ENCODE measurements at regions not wholly inside any gene's neighbourhood (a gene's known extent, or its start where the extent isn't known, plus 50 kb on each side); places are given as distances from the start of the nearest gene placed in this dataset.

DNA sequence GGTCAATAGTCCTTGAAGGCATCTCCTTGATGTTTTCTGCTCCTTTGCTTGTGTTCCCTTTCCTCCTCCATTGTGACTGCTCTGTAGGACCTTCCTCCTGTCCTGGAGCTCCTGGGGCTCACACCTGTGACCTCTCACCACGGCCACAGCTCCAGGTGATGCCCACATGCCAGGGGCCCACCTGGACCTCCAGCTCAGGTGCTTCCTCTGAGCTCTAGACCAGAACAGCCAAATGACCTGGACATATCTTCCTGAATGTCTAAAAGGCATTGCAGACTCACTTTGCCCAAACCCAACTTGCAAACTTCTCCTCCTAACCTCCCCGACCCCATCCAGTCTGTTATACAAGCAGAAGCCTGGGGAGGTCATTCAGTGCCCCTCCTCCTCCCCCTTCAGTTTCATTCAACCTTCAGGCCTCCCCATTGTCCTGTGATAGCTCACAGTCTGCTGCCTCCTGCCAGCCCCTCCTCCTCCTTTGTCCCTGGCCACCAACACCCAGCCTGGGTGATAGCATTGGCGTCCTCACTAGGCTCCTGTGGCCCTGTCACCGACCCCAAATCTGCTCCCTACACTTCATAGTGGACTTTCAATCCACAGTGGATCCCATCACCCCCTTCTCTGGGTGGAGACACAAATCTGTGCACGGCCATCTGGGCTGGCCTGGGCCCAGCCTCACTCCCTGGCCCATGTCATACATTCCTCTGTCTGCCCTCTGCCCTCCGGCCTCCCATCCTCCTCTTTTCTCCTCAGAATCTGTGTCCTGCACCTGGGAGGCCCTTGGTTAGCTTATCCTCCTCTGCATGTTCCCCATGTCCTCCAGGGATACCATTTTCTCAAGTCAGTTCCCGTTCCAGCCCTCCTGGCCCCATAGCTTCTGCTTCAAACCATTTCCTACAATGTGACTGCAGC lies 310.4 kb upstream of the HDAC4 start:
- Histone ChIP-seq H3K9me3 (ENCODE audit: control insufficient read depth, insufficient read depth, low read depth, low read length) (no peaks in the 10 kb centered on the region), H3K4me2 (ENCODE audit: extremely low read depth, insufficient read depth, low read length) (no peak overlapping the region), H3K27me3 (ENCODE audit: control insufficient read depth, insufficient read depth, low read length) (no peaks in the 10 kb centered on the region), H3K4me1 (ENCODE audit: control insufficient read depth, extremely low read depth, insufficient read depth, low read length) (no peaks in the 10 kb centered on the region), H3K36me3 (ENCODE audit: control insufficient read depth, insufficient read depth, low read length) (no peaks in the 10 kb centered on the region), H3K4me3 (replicated peaks in 1 of 4; ENCODE audit: control extremely low read depth in 1 of 4, insufficient read depth in 1 of 4, low read depth in 3 of 4, low read length in 4 of 4) (no peak overlapping the region), H3K9ac (ENCODE audit: insufficient read depth, low read length) (no peak overlapping the region), H3K27ac (ENCODE audit: insufficient read depth, low read length) (no peak overlapping the region), H3K79me2 (ENCODE audit: control insufficient read depth, insufficient read depth, low read length) (no peaks in the 10 kb centered on the region), H4K20me1 (ENCODE audit: control insufficient read depth, extremely low read depth, insufficient read depth, low read length) (no peaks in the 10 kb centered on the region), H2AFZ (ENCODE audit: low read length) (no peak overlapping the region)
- no peak for TF ChIP-seq EZH2 (IDR thresholded peaks at IDR 0.05; ENCODE audit: low read length, missing control alignments)
- TF ChIP-seq, protein P1, sequence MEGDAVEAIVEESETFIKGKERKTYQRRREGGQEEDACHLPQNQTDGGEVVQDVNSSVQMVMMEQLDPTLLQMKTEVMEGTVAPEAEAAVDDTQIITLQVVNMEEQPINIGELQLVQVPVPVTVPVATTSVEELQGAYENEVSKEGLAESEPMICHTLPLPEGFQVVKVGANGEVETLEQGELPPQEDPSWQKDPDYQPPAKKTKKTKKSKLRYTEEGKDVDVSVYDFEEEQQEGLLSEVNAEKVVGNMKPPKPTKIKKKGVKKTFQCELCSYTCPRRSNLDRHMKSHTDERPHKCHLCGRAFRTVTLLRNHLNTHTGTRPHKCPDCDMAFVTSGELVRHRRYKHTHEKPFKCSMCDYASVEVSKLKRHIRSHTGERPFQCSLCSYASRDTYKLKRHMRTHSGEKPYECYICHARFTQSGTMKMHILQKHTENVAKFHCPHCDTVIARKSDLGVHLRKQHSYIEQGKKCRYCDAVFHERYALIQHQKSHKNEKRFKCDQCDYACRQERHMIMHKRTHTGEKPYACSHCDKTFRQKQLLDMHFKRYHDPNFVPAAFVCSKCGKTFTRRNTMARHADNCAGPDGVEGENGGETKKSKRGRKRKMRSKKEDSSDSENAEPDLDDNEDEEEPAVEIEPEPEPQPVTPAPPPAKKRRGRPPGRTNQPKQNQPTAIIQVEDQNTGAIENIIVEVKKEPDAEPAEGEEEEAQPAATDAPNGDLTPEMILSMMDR (conservative IDR thresholded peaks at IDR 0.05 in 1 of 2, IDR thresholded peaks at IDR 0.05 in 1 of 2; ENCODE audit: low read depth in 1 of 2, low read length in 2 of 2): no peak
- DNase-seq (ENCODE audit: low read depth in 2 of 2): no peak

DNA sequence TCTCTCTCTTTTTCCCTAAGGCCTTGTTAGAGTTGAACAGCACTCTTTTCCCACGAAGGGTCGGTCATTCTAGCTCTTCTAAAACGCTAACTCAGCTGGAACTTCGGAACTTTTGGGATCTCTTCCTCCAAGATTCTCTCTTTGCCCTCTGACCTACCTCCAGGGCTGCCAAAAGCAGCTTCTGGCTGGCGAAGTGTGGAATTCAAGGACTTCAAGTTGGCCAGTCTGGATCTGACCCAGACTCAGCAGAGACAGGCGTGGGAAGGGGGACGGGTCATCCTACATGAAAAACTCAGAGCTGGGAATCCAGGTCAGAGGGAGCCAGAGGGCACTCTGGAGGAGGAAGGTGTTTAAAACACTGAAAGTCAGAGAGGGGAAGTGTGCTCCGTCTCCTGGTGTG lies 305.5 kb upstream of the HDAC4 start:
- Histone ChIP-seq H3K4me1 (ENCODE audit: control insufficient read depth, extremely low read depth, insufficient read depth, low read length) (no peaks in the 10 kb centered on the region), H3K27ac (ENCODE audit: insufficient read depth, low read length) (no peak overlapping the region), H3K9ac (ENCODE audit: insufficient read depth, low read length) (no peak overlapping the region), H3K27me3 (ENCODE audit: control insufficient read depth, insufficient read depth, low read length) (no peaks in the 10 kb centered on the region), H3K36me3 (ENCODE audit: control insufficient read depth, insufficient read depth, low read length) (no peaks in the 10 kb centered on the region), H2AFZ (ENCODE audit: low read length) (no peak overlapping the region), H4K20me1 (ENCODE audit: control insufficient read depth, extremely low read depth, insufficient read depth, low read length) (no peaks in the 10 kb centered on the region), H3K9me3 (ENCODE audit: control insufficient read depth, insufficient read depth, low read depth, low read length) (no peaks in the 10 kb centered on the region), H3K4me3 (replicated peaks in 1 of 4; ENCODE audit: control extremely low read depth in 1 of 4, insufficient read depth in 1 of 4, low read depth in 3 of 4, low read length in 4 of 4) (no peak overlapping the region), H3K79me2 (ENCODE audit: control insufficient read depth, insufficient read depth, low read length) (no peaks in the 10 kb centered on the region), H3K4me2 (ENCODE audit: extremely low read depth, insufficient read depth, low read length) (no peak overlapping the region)
- DNase-seq (ENCODE audit: low read depth in 2 of 2): no peak
- no peak for TF ChIP-seq EZH2 (IDR thresholded peaks at IDR 0.05; ENCODE audit: low read length, missing control alignments)
- TF ChIP-seq, protein P1 (conservative IDR thresholded peaks at IDR 0.05 in 1 of 2, IDR thresholded peaks at IDR 0.05 in 1 of 2; ENCODE audit: low read depth in 1 of 2, low read length in 2 of 2): no peak

DNA sequence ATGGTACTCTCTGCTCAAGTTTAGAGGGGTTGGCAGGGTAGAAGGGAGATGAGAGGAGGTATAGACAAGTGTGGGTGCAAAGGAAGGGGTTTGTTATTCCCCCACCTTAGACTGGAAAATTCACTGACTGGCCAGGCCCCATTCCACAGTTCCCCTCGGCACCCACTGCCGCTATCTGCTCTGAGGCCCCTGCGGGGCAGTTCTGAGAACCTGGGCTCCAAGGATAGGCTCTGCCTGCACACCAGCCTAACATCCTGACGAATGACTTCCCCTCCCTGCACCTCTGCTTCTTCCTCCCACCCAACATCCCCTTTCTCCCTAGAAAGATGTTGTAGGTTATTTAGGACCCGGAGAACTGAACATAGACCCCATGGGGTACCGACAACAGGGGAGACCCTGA lies 303.9 kb upstream of the HDAC4 start:
- Histone ChIP-seq H3K36me3 (ENCODE audit: control insufficient read depth, insufficient read depth, low read length) (no peaks in the 10 kb centered on the region), H2AFZ (ENCODE audit: low read length) (no peak overlapping the region), H3K79me2 (ENCODE audit: control insufficient read depth, insufficient read depth, low read length) (no peaks in the 10 kb centered on the region), H3K27ac (ENCODE audit: insufficient read depth, low read length) (no peak overlapping the region), H3K27me3 (ENCODE audit: control insufficient read depth, insufficient read depth, low read length) (no peaks in the 10 kb centered on the region), H3K4me1 (ENCODE audit: control insufficient read depth, extremely low read depth, insufficient read depth, low read length) (no peaks in the 10 kb centered on the region), H3K4me3 (replicated peaks in 1 of 4; ENCODE audit: control extremely low read depth in 1 of 4, insufficient read depth in 1 of 4, low read depth in 3 of 4, low read length in 4 of 4) (no peak overlapping the region), H3K4me2 (ENCODE audit: extremely low read depth, insufficient read depth, low read length) (no peak overlapping the region), H3K9ac (ENCODE audit: insufficient read depth, low read length) (no peak overlapping the region), H3K9me3 (ENCODE audit: control insufficient read depth, insufficient read depth, low read depth, low read length) (no peaks in the 10 kb centered on the region), H4K20me1 (ENCODE audit: control insufficient read depth, extremely low read depth, insufficient read depth, low read length) (no peaks in the 10 kb centered on the region)
- DNase-seq (ENCODE audit: low read depth in 2 of 2): no peak
- TF ChIP-seq, protein P1 (conservative IDR thresholded peaks at IDR 0.05 in 1 of 2, IDR thresholded peaks at IDR 0.05 in 1 of 2; ENCODE audit: low read depth in 1 of 2, low read length in 2 of 2): no peak
- no peak for TF ChIP-seq EZH2 (IDR thresholded peaks at IDR 0.05; ENCODE audit: low read length, missing control alignments)
